Transverse colon (tissue), 4 donors: ENCODE measurements at regions not wholly inside any gene's neighbourhood (a gene's known extent, or its start where the extent isn't known, plus 50 kb on each side); places are given as distances from the start of the nearest gene placed in this dataset.

Source experiments
- DNase-seq: peaks from one replicate; pipeline ENCODE4 v3.0.0-alpha.2; 2019
- H3K27ac ChIP-seq, 4 donors: fragments of 200-600 bp; sonication (generic); 2 replicates each; pipeline ENCODE4 v1.5.1; 2016 to 2018; ENCODE audit warnings: inconsistent platforms in 4 of 4
- H3K27me3 ChIP-seq: fragments of 200-600 bp; sonication (generic); 2 replicates; pipeline ENCODE4 v1.5.1; 2017; ENCODE audit warnings: inconsistent platforms
- H3K36me3 ChIP-seq, 4 donors: fragments of 200-600 bp; sonication (generic); 2 replicates each; pipeline ENCODE4 v1.5.1; 2017 to 2019; ENCODE audit warnings: inconsistent platforms in 4 of 4
- H3K4me1 ChIP-seq, 4 donors: fragments of 200-600 bp; sonication (generic); 2 replicates each; pipeline ENCODE4 v1.5.1; 2017 to 2020; ENCODE audit warnings: inconsistent platforms in 4 of 4
- H3K4me3 ChIP-seq, 4 donors: fragments of 200-600 bp; sonication (generic); 1 replicate in 1 of 4; 2 replicates in 3 of 4; pipeline versions ENCODE4 v1.5.1 to v1.6.1; 2017 to 2019; ENCODE audit warnings: inconsistent platforms in 4 of 4
- H3K9me3 ChIP-seq, 2 donors: fragments of 200-600 bp; sonication (generic); 2 replicates each; pipeline ENCODE4 v1.5.1; 2017 to 2019; ENCODE audit warnings: inconsistent platforms in 2 of 2
- CTCF ChIP-seq, 5 experiments: fragments of 200-600 bp in 3 of 5; fragments of 450-650 bp in 2 of 5; sonication (generic) in 3 of 5; IDR thresholded peaks; 1 replicate in 2 of 5; 2 replicates in 3 of 5; pipeline ENCODE4 v1.5.1; 2016 to 2017; ENCODE audit warnings: antibody characterized with exemption in 5 of 5, inconsistent platforms in 3 of 5, mild to moderate bottlenecking in 2 of 5, moderate library complexity in 1 of 5
- EP300 ChIP-seq: sonication (generic); formaldehyde crosslinking; IDR thresholded peaks from one replicate; pipeline ENCODE4 v1.6.1; 2017; ENCODE audit warnings: antibody characterized with exemption, low read depth
- POLR2A ChIP-seq: fragments of 450-650 bp; IDR thresholded peaks from one replicate; pipeline ENCODE4 v1.6.1; 2016; ENCODE audit warnings: antibody characterized with exemption, mild to moderate bottlenecking, moderate library complexity
- POLR2AphosphoS5 ChIP-seq, 3 donors: sonication (generic); formaldehyde crosslinking; IDR thresholded peaks; one replicate each; pipeline ENCODE4 v1.6.1; 2016; ENCODE audit warnings: antibody characterized with exemption in 3 of 3
- whole genome bisulfite sequencing, 2 donors: methylation state at CpG; one replicate each; pipeline ENCODE4 v1.1.5; 2018; ENCODE audit warnings: low coverage in 1 of 2; 5-methylcytosine and 5-hydroxymethylcytosine counted together
- in situ Hi-C, 4 donors: fragments of 200-750 bp; cut with MboI; loops; one replicate each; pipeline versions ENCODE4 v1.15.0 to v1.15.1; 2017; ENCODE audit warnings: low sequenced_read_pairs in 3 of 4, low pct_ligation_motif_present in 1 of 4, low pct_unique_long_range_greater_than_20kb in 1 of 4
- intact Hi-C: fragments of 100-400 bp; cut with DNase I; formaldehyde crosslinking; loops from one replicate; pipeline ENCODE4 v1.15.1; 2023; ENCODE audit warnings: low total_unique reads

GRCh38 chr3:153257673-153258351 lies 95.8 kb downstream of the RAP2B start:
- DNase-seq = no peak
- 71 to 85% methylated on average over 2 of the region's 2 CpGs for WGBS, 2 donors
- intact Hi-C loops = no loop called here
- H3K4me1 ChIP-seq = no peaks in the 10 kb centered on the region
- H3K27me3 ChIP-seq = no peaks in the 10 kb centered on the region
- in situ Hi-C loops = no loop called here
- no peaks in the 10 kb centered on the region for H3K9me3 ChIP-seq
- no peak for TF ChIP-seq POLR2A
- TF ChIP-seq CTCF (IDR thresholded peaks at IDR 0.05) = no peak
- TF ChIP-seq POLR2AphosphoS5 (IDR thresholded peaks at IDR 0.05) = no peak
- TF ChIP-seq EP300 = no peak
- no peak overlapping the region for H3K4me3 ChIP-seq
- H3K36me3 ChIP-seq = no peaks in the 10 kb centered on the region
- H3K27ac ChIP-seq = no peak overlapping the region

- in situ Hi-C loops (no loop called here), intact Hi-C loops (no loop called here)
- H3K9me3 ChIP-seq = no peaks in the 10 kb centered on the region
- no peak overlapping the region for H3K27ac ChIP-seq
- no peak overlapping the region for H3K4me3 ChIP-seq
- H3K4me1 ChIP-seq = no peaks in the 10 kb centered on the region
- no peaks in the 10 kb centered on the region for H3K27me3 ChIP-seq
- DNase-seq = no peak
- TF ChIP-seq CTCF (IDR thresholded peaks at IDR 0.05) = no peak
- TF ChIP-seq EP300 = no peak
- TF ChIP-seq POLR2A = no peak
- TF ChIP-seq POLR2AphosphoS5 (IDR thresholded peaks at IDR 0.05) = no peak
- WGBS, 2 donors = 69 to 76% methylated on average over 3 of the region's 3 CpGs
- no peaks in the 10 kb centered on the region for H3K36me3 ChIP-seq
Measured at GRCh38 chr3:153259956-153260355, 97.9 kb downstream of the RAP2B start.

GRCh38 chr3:153260681-153261080 lies 98.7 kb downstream of the RAP2B start:
- no peak overlapping the region for H3K4me3 ChIP-seq
- no peaks in the 10 kb centered on the region for H3K4me1 ChIP-seq
- in situ Hi-C loops = no loop called here
- no peaks in the 10 kb centered on the region for H3K27me3 ChIP-seq
- no peaks in the 10 kb centered on the region for H3K36me3 ChIP-seq
- WGBS, 2 donors = 83 to 86% methylated on average over 1 of the region's 1 CpG
- intact Hi-C loops = no loop called here
- no peak overlapping the region for H3K27ac ChIP-seq
- DNase-seq = no peak
- H3K9me3 ChIP-seq = no peaks in the 10 kb centered on the region
- TF ChIP-seq EP300 (no peak), POLR2AphosphoS5 (IDR thresholded peaks at IDR 0.05) (no peak), CTCF (IDR thresholded peaks at IDR 0.05) (no peak), POLR2A (no peak)

- 92 to 95% methylated on average over 4 of the region's 4 CpGs for WGBS, 2 donors
- H3K27ac ChIP-seq = no peak overlapping the region
- H3K27me3 ChIP-seq = no peaks in the 10 kb centered on the region
- H3K4me3 ChIP-seq = no peak overlapping the region
- no peaks in the 10 kb centered on the region for H3K9me3 ChIP-seq
- no peak for TF ChIP-seq EP300
- TF ChIP-seq POLR2A = no peak
- in situ Hi-C loops (no loop called here), intact Hi-C loops (no loop called here)
- H3K36me3 ChIP-seq = no peaks in the 10 kb centered on the region
- no peaks in the 10 kb centered on the region for H3K4me1 ChIP-seq
- no peak for DNase-seq
Measured at GRCh38 chr3:153266619-153267018, 104.6 kb downstream of the RAP2B start.
